GM12878 (cell line): ENCODE measurements at regions not wholly inside any gene's neighbourhood (a gene's known extent, or its start where the extent isn't known, plus 50 kb on each side); places are given as distances from the start of the nearest gene placed in this dataset.

Source experiments
- ATF2 ChIP-seq: IDR thresholded peaks from 2 replicates; pipeline ENCODE4 v1.6.1; 2012; ENCODE audit warnings: low read length, inconsistent platforms
- BACH1 ChIP-seq: fragments of 450-650 bp; IDR thresholded peaks from 2 replicates; pipeline ENCODE4 v1.6.1; 2017; ENCODE audit warnings: mild to moderate bottlenecking, borderline replicate concordance
- CTCF ChIP-seq, 3 experiments: IDR thresholded peaks in 2 of 3; conservative IDR thresholded peaks in 1 of 3; 2 replicates each; pipeline ENCODE4 v1.5.1; 2011; ENCODE audit warnings: low read depth in 3 of 3, low read length in 3 of 3, mild to moderate bottlenecking in 3 of 3, control low read depth in 2 of 3, moderate library complexity in 2 of 3, inconsistent platforms in 1 of 3, mixed read lengths in 1 of 3; ENCODE audit not compliant: control insufficient read depth in 2 of 3, insufficient read depth in 1 of 3; ENCODE audit errors: extremely low read depth in 1 of 3
- JUND ChIP-seq: IDR thresholded peaks from 2 replicates; pipeline ENCODE4 v1.6.1; 2012; ENCODE audit warnings: low read depth, mild to moderate bottlenecking, low read length, improper control_type of control experiment, moderate library complexity
- POLR2AphosphoS5 ChIP-seq: IDR thresholded peaks from 2 replicates; pipeline ENCODE4 v1.6.1; 2011; ENCODE audit warnings: mild to moderate bottlenecking, low read length, inconsistent platforms
- RBBP5 ChIP-seq: fragments of 200-600 bp; sonication (generic); conservative IDR thresholded peaks from 2 replicates; pipeline ENCODE4 v1.6.1; 2016
- STAT1 ChIP-seq: fragments of 450-650 bp; conservative IDR thresholded peaks from 2 replicates; pipeline ENCODE4 v1.6.1; 2014; ENCODE audit warnings: antibody characterized with exemption, mild to moderate bottlenecking
- TF ChIP-seq, protein P1 (sequence below): fragments of 450-650 bp; IDR thresholded peaks from 2 replicates; pipeline ENCODE4 v1.6.1; 2016; ENCODE audit warnings: mild to moderate bottlenecking, moderate library complexity, borderline replicate concordance

- TF ChIP-seq STAT1 (no peak), ATF2 (no peak), POLR2AphosphoS5 (no peak), JUND (no peak), CTCF (IDR thresholded peaks at IDR 0.05 in 2 of 3, conservative IDR thresholded peaks at IDR 0.05 in 1 of 3; ENCODE audit: control insufficient read depth in 2 of 3, extremely low read depth in 1 of 3, insufficient read depth in 1 of 3, low read depth in 3 of 3, low read length in 3 of 3) (no peak), BACH1 (no peak), RBBP5 (no peak)
- TF ChIP-seq, protein P1, sequence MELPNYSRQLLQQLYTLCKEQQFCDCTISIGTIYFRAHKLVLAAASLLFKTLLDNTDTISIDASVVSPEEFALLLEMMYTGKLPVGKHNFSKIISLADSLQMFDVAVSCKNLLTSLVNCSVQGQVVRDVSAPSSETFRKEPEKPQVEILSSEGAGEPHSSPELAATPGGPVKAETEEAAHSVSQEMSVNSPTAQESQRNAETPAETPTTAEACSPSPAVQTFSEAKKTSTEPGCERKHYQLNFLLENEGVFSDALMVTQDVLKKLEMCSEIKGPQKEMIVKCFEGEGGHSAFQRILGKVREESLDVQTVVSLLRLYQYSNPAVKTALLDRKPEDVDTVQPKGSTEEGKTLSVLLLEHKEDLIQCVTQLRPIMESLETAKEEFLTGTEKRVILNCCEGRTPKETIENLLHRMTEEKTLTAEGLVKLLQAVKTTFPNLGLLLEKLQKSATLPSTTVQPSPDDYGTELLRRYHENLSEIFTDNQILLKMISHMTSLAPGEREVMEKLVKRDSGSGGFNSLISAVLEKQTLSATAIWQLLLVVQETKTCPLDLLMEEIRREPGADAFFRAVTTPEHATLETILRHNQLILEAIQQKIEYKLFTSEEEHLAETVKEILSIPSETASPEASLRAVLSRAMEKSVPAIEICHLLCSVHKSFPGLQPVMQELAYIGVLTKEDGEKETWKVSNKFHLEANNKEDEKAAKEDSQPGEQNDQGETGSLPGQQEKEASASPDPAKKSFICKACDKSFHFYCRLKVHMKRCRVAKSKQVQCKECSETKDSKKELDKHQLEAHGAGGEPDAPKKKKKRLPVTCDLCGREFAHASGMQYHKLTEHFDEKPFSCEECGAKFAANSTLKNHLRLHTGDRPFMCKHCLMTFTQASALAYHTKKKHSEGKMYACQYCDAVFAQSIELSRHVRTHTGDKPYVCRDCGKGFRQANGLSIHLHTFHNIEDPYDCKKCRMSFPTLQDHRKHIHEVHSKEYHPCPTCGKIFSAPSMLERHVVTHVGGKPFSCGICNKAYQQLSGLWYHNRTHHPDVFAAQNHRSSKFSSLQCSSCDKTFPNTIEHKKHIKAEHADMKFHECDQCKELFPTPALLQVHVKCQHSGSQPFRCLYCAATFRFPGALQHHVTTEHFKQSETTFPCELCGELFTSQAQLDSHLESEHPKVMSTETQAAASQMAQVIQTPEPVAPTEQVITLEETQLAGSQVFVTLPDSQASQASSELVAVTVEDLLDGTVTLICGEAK, result no peak
These were observed 50.2 kb upstream of the TP53I11 start for GRCh38 chr11:45000918-45001317.
